ENCODE measurements at regions not wholly inside any gene's neighbourhood (a gene's known extent, or its start where the extent isn't known, plus 50 kb on each side); places are given as distances from the start of the nearest gene placed in this dataset.
"Not testable (repeated sequence)": the region's sequence is repeated elsewhere in the genome, so short reads cannot be mapped to it uniquely, and the experiment has no call there.

- no peak for DNase-seq
Measured at GRCh38 chr1:232379063-232379434, 250.9 kb downstream of the SIPA1L2 start.

- DNase-seq = no peak
Measured at GRCh38 chr1:232378266-232379062, 251.5 kb downstream of the SIPA1L2 start.

- DNase-seq = peak; percentile 9
Measured at GRCh38 chr1:232377494-232377770, 252.5 kb downstream of the SIPA1L2 start.

GRCh38 chr1:232376632-232377493 is 253.1 kb downstream of the SIPA1L2 start:
- no peak for DNase-seq

- DNase-seq = no peak
Measured at GRCh38 chr1:232372841-232373440, 257.0 kb downstream of the SIPA1L2 start.

GRCh38 chr1:232372431-232372830 is 257.5 kb downstream of the SIPA1L2 start:
- DNase-seq = no peak

GRCh38 chr1:232369451-232370296 is 260.3 kb downstream of the SIPA1L2 start:
- DNase-seq = no peak

- no peak for DNase-seq
Measured at GRCh38 chr1:232368821-232369321, 261.1 kb downstream of the SIPA1L2 start.

GRCh38 chr1:232367293-232367692 is 262.6 kb downstream of the SIPA1L2 start:
- DNase-seq = no peak

GRCh38 chr1:232364654-232365382 is 265.1 kb downstream of the SIPA1L2 start:
- DNase-seq = no peak

- DNase-seq = no peak
Measured at GRCh38 chr1:232363008-232363407, 266.9 kb downstream of the SIPA1L2 start.

GRCh38 chr1:232357416-232357815 is 272.5 kb downstream of the SIPA1L2 start:
- peak; percentile 40 for DNase-seq

GRCh38 chr1:232355162-232356006 is 274.5 kb downstream of the SIPA1L2 start:
- no peak for DNase-seq

GRCh38 chr1:232353001-232353400 is 276.9 kb downstream of the SIPA1L2 start:
- peak; percentile 8 for DNase-seq

GRCh38 chr1:232352366-232352765 is 277.6 kb downstream of the SIPA1L2 start:
- DNase-seq = no peak

GRCh38 chr1:232351335-232351734 is 278.6 kb downstream of the SIPA1L2 start:
- no peak for DNase-seq

GRCh38 chr1:232346844-232347243 is 283.1 kb downstream of the SIPA1L2 start:
- no peak for DNase-seq

GRCh38 chr1:232344791-232345399 is 285.0 kb downstream of the SIPA1L2 start:
- no peak for DNase-seq

- not testable (repeated sequence) for DNase-seq
Measured at GRCh38 chr1:232344186-232344585, 285.7 kb downstream of the SIPA1L2 start.

GRCh38 chr1:232340446-232340845 is 289.5 kb downstream of the SIPA1L2 start:
- no peak for DNase-seq

- DNase-seq = no peak
Measured at GRCh38 chr1:232339073-232339472, 290.9 kb downstream of the SIPA1L2 start.

Data from fibroblast of upper back skin (primary cell).